SK-N-SH treated with all-trans-retinoic acid at 6 μM for 48 hours (cell line): ENCODE measurements at regions not wholly inside any gene's neighbourhood (a gene's known extent, or its start where the extent isn't known, plus 50 kb on each side); places are given as distances from the start of the nearest gene placed in this dataset.

Experiments used
- SNAI2 ChIP-seq: fragments of 250-450 bp; sonication (Bioruptor Pico); IDR thresholded peaks from 2 replicates; pipeline ENCODE4 v1.5.0; 2020; ENCODE audit warnings: mild to moderate bottlenecking, moderate library complexity
- TOX ChIP-seq: fragments of 250-450 bp; sonication (Bioruptor Pico); IDR thresholded peaks from 2 replicates; pipeline ENCODE4 v1.8.0; 2021; ENCODE audit warnings: mild to moderate bottlenecking, moderate library complexity, borderline replicate concordance

DNA sequence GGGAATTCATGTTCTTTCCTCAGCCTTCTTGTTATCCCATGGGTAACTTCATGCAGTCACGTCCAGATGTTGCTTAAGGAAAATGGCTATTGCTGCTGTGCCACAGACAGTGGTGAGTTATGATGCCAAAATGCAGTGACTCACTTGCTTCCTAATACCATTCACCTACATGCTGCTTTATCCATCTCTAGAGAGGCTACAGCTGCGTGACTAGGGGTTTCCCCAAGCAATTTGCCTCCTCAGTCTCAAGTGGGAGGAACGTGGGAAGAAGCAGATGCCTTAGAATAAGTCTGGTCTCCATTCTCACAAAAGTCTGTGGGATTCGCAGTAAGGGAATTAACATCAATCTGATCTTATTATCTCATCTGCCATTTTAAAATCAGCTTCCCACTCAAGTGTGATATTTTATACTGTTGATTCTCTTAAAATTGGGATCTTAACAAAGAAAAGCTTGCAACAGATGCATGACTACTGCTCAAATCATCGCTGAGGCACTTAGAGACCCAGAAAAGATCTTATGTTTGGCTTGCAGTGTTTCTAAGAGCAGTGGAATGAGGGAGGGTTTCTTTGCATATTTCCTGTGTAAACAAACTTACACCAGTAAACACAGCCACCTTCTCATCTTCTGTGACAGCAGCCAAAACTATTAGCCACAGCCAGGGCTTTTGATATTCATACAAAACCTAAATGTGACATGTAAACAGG, 62.0 kb upstream of the ACP3 start:
- TF ChIP-seq SNAI2 (CRISPR knock-in tag) (no peak), TOX (CRISPR knock-in tag) (no peak)
